ENCODE measurements at regions not wholly inside any gene's neighbourhood (a gene's known extent, or its start where the extent isn't known, plus 50 kb on each side); places are given as distances from the start of the nearest gene placed in this dataset.
A peak's percentile ranks its signal among the peaks of the same experiment; 100 is the strongest.
"Not testable (repeated sequence)": the region's sequence is repeated elsewhere in the genome, so short reads cannot be mapped to it uniquely, and the experiment has no call there.

DNA sequence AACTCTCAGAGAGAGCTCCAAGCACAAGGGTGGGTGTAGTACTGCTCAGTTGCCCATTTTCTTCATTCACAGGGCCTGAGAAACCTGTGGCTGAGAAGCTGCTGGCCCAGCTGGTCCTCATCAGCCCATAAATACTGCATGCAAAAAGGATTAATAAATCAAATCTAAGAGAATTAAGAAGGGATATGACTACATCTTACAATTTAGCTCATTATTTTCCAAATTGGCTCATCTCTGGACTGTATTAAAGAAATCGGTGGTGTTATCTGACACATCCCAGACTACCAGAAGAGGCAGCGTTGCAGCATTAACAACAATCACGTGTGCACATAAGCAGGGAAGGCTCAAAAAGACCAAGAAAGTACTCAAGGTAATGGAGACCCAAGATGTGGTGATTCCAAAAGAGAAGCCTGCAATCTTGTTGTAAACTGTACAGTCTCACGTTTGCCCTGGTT is 90.7 kb downstream of the CD24 start:
- DNase-seq = peak; percentile 38

- DNase-seq = no peak
Observed at GRCh38 chr6:106882601-106883518, 91.7 kb downstream of the CD24 start.

GRCh38 chr6:106882138-106882537 is 92.4 kb downstream of the CD24 start:
- DNase-seq = no peak

GRCh38 chr6:106880952-106881351 is 93.6 kb downstream of the CD24 start:
- no peak for DNase-seq

DNA sequence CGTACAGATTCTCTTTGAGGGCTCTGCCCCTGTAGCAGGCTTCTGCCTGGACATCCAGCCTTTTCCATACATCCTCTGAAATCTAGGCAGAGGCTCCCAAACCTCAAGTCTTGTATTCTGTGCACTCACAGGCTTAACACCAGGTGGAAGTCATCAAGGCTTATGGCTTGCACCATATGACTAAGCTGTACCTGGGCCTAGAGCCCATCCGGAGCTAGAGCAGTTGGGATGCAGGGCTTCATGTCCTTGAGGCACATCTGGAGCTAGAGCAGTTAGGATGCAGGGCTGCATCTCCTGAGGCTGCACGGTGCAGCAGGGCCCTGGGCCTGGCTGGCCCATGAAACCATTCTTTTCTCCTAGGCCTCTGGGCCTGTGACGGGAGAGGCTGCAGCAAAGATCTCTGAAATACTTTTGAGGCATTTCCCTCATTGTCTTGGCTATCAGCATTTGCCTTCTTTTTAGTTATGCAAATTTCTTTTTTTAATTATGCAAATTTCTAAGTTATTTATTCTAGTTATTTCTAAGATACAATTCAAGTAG is 98.7 kb downstream of the CD24 start:
- no peak for DNase-seq

- DNase-seq = no peak
Observed at GRCh38 chr6:106874481-106874880, 100.0 kb downstream of the CD24 start.

GRCh38 chr6:106872049-106872448 is 102.5 kb downstream of the CD24 start:
- DNase-seq = no peak

DNA sequence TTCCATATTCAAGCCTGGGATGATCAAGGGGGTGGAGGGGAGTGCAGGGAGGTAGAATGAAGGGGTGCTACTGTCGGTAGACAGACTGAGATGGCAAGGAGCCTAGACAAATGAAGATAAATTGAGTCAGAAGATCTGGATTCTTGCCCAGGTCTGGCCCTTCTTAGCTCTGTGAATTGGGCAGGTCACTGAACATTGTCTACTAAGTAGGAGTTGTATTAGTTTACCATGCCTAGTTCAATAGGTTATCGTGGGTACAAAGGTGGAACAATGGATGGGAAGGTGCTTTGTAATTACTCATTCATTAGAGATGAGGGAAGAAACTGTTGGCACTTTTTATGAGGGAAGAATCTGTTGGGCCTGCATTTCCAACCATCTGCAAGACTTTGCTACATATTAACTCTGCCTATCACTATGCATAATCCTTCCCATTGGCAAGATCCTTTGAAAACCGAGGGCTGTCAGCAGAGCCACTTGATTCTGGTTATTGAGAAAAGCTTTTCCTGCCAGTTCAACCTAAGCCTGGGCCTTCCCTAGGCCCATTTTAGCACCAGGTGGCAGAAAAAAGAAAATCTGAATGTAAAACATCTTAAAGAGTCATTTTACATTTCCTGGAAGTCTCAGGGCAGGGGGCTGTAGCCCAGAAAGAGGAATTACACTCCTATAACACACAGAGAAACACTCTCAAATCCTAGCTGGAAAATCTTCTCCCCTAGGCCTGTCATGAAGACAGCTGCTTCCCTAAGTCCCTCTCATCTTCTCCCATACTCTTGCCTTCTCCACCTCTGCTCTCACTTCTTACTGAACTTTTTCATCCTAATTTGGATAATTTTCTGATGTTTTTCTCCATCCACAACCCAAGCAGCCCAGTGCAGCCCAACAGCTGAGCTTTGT is 103.5 kb downstream of the CD24 start:
- no peak for DNase-seq

DNA sequence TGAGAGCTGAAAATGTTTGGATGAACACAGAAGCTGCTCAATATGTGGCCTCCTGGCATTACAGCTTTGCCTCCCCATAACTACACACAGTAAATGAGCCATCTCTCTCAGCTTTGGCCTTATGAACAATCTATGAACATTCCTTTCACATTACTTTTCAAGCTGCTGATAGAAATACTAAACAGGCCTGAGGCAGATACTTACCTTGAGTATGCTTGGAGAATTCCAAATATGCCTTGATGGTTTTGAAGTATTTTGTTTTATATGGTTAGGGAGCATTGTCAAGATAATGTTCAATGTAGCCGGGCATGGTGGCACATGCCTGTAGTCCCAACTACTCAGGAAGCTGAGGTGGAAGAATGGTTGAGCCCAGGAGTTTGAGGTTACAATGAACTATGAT is 104.5 kb downstream of the CD24 start:
- no peak for DNase-seq

DNA sequence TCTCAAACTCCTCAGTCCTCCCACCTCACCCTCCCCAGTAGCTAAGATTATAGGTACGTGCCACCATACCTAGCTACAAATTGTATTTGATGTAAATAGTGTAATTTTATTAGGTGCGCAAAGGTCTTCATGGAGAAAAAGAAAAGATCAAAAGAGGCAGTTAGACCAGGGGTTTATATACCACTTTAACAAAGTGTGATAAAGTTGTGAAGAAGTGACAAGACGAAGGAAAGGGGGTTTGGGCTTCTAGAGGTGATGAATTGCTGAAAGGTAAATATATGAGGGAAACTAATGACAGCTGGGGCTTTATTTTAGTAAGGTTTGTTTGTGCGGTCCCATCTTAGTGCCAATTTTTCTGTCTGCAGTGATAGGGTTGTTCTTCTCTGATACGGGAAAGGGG is 105.3 kb downstream of the CD24 start:
- no peak for DNase-seq

DNA sequence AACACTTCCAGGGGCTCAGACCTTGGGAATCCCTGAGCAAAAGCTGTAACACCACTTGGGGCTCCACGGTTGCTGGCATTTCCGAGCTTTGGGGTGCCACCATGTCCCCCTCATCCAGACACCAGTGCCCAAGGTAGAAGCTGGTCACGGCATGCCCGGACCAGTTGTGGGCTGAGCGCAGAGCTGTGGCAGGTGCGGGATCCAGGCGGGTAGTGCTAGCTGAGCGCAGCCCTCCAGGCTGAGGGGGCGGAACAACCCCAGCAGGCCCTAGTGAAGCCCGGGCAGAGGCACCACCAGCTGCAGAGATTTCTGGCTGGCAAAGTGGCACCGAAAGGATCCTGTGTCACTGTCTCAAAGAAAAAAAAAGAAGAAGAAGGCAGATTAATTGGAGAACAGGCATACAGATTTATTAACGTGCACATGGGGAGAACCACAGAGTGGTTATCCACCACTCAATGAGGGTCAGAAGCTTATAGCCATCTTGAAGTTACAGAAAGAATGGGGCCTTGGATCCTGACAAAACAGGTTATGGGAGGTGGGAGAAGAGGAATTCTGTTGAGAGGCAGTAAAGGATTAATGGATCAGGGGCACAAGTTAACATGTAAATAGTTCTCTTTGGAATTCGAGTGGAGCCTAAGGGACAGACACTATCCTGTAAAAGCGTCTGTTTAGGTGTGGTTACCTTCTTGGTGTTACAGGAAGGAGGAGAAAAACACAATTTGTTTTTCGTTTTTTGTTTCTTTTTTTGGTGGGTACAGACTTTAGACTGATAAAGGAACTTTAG is 107.5 kb downstream of the CD24 start:
- DNase-seq = no peak

DNA sequence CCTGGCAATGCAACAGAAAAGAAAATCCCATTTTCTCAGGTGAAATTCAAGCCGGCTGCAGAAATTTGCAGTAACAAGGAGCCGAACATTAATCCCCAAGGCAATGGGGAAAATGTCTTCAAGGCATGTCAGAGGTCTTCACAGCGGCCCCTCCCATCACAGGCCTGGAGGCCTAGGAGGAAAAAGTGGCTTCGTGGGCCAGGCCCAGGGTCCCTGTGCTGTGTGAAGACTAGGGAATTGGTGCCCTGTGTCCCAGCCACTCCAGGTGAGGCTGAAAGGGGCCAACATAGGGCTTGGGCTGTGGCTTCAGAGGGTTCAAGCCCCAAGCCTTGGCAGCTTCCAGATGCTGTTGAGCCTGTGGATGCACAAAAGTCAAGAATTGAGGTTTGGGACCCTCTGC is 111.7 kb downstream of the CD24 start:
- no peak for DNase-seq

GRCh38 chr6:106860940-106861339 is 113.6 kb downstream of the CD24 start:
- no peak for DNase-seq

DNA sequence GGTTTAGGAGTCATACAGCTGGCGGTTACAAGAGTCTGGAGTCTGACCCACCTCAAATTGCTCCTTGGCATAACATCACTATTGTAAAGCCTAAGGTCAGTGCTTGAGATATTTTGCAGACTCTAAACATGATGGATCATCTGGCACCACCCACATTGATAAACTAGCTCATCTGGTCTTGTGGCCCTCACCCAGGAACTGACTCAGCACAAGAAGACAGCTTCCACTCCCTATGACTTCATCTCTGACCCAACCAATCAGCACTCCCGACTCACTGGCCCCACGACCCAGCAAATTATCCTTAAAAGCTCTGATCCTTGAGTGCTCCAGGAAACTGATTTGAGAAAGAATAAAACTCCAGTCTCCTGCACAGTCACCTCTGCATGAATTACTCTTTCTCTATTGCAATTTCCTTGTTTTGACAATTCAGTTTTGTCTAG is 115.9 kb downstream of the CD24 start:
- no peak for DNase-seq

GRCh38 chr6:106857771-106858652 is 116.5 kb downstream of the CD24 start:
- no peak for DNase-seq

GRCh38 chr6:106857310-106857709 is 117.2 kb downstream of the CD24 start:
- DNase-seq = not testable (repeated sequence)

GRCh38 chr6:106856227-106856874 is 118.2 kb downstream of the CD24 start:
- DNase-seq = no peak

DNA sequence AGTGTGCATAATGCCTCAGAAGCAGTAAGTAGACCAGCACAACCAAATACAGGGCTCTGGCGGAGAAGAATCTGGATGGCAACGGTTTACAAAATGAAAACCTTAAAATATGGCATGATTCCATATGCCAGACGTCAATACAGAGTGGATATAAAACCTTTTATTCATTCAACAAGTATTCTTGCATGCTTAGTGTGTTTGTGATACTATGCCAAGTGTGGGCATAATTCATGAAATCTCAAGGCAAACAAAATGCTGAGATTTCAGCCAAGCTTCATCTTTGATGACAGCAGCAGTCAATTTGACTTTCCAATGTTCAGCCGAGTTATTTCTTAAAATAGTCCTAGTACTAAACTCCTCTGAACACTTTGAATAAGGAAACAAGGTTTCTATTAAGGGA is 119.4 kb downstream of the CD24 start:
- DNase-seq = no peak

GRCh38 chr6:106849676-106850332 is 124.7 kb downstream of the CD24 start:
- DNase-seq = no peak

DNA sequence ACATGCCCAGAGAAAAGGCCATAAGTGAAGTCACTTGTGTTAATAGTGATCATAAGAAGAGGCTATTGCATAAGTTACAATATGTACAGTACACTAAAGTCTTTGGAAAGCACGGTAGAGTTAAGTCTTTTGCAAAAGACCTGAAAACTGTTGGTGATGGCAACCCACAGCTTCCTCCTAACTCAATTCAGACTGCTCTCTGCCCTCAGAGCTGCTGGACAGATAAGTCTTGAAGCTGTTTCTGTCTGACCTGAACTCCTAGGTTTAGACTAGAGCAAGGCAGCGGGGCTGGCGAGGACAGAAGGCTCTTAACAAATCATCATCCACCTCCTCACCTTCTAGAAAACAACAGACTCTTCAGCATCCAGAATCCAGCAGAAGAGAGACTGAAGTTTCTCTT is 125.4 kb downstream of the CD24 start:
- DNase-seq = no peak
